HG03039 (cell line): ENCODE measurements at regions not wholly inside any gene's neighbourhood (a gene's known extent, or its start where the extent isn't known, plus 50 kb on each side); places are given as distances from the start of the nearest gene placed in this dataset.
"Not testable (repeated sequence)": the region's sequence is repeated elsewhere in the genome, so short reads cannot be mapped to it uniquely, and the experiment has no call there.

Source experiments
- ATAC-seq: cut with Tn5 transposase; IDR thresholded peaks from one replicate; pipeline ENCODE4 v1.9.1; 2021; ENCODE audit warnings: mild to moderate bottlenecking, moderate library complexity; ENCODE audit not compliant: unreplicated experiment

GRCh38 chrX:69065451-69065850 is 99.8 kb downstream of the PJA1 start:
- ATAC-seq = no peak

- ATAC-seq = no peak
Measured at GRCh38 chrX:69063486-69063885, 101.8 kb downstream of the PJA1 start.

- ATAC-seq = no peak
Measured at GRCh38 chrX:69062493-69062892, 102.8 kb downstream of the PJA1 start.

GRCh38 chrX:69060631-69061408 is 104.4 kb downstream of the PJA1 start:
- ATAC-seq = no peak

GRCh38 chrX:69055193-69055592 is 110.1 kb downstream of the PJA1 start:
- ATAC-seq = no peak

- not testable (repeated sequence) for ATAC-seq
Measured at GRCh38 chrX:69054497-69054896, 110.8 kb downstream of the PJA1 start.

- ATAC-seq = no peak
Measured at GRCh38 chrX:69051901-69052300, 113.4 kb downstream of the PJA1 start.

- no peak for ATAC-seq
Measured at GRCh38 chrX:69050051-69050765, 115.0 kb downstream of the PJA1 start.

- ATAC-seq = no peak
Measured at GRCh38 chrX:69046996-69047490, 118.2 kb downstream of the PJA1 start.

- ATAC-seq = no peak
Measured at GRCh38 chrX:69045616-69046345, 119.5 kb downstream of the PJA1 start.

- ATAC-seq = no peak
Measured at GRCh38 chrX:69038816-69039215, 126.4 kb downstream of the PJA1 start.

GRCh38 chrX:69038188-69038587 is 127.1 kb downstream of the PJA1 start:
- no peak for ATAC-seq

- no peak for ATAC-seq
Measured at GRCh38 chrX:69037786-69038185, 127.5 kb downstream of the PJA1 start.

- ATAC-seq = no peak
Measured at GRCh38 chrX:69036674-69037573, 128.3 kb downstream of the PJA1 start.

GRCh38 chrX:69034451-69034850 is 130.8 kb downstream of the PJA1 start:
- no peak for ATAC-seq

GRCh38 chrX:69033936-69034335 is 131.3 kb downstream of the PJA1 start:
- ATAC-seq = no peak

GRCh38 chrX:69032601-69033000 is 132.7 kb downstream of the PJA1 start:
- ATAC-seq = no peak

- no peak for ATAC-seq
Measured at GRCh38 chrX:69031971-69032391, 133.3 kb downstream of the PJA1 start.

GRCh38 chrX:69031181-69031580 is 134.1 kb downstream of the PJA1 start:
- no peak for ATAC-seq

GRCh38 chrX:69029771-69030170 is 135.5 kb downstream of the PJA1 start:
- no peak for ATAC-seq

- ATAC-seq = no peak
Measured at GRCh38 chrX:69028761-69029120, 136.5 kb downstream of the PJA1 start.
